GM18858 (cell line): ENCODE measurements at regions not wholly inside any gene's neighbourhood (a gene's known extent, or its start where the extent isn't known, plus 50 kb on each side); places are given as distances from the start of the nearest gene placed in this dataset.
"Not testable (repeated sequence)": the region's sequence is repeated elsewhere in the genome, so short reads cannot be mapped to it uniquely, and the experiment has no call there.

Source experiments
- ATAC-seq: cut with Tn5 transposase; IDR thresholded peaks from one replicate; pipeline ENCODE4 v1.9.1; 2021; ENCODE audit not compliant: unreplicated experiment

- ATAC-seq = no peak
Observed at GRCh38 chrX:106220177-106220576, 52.1 kb downstream of the PWWP3B start.

- no peak for ATAC-seq
Observed at GRCh38 chrX:106243376-106243775, 75.3 kb downstream of the PWWP3B start.

- ATAC-seq = no peak
Observed at GRCh38 chrX:106246511-106246910, 78.4 kb downstream of the PWWP3B start.

- ATAC-seq = no peak
Observed at GRCh38 chrX:106247162-106247561, 79.1 kb downstream of the PWWP3B start.

- no peak for ATAC-seq
Observed at GRCh38 chrX:106249706-106250379, 81.7 kb downstream of the PWWP3B start.

GRCh38 chrX:106263817-106264216, 95.7 kb downstream of the PWWP3B start:
- ATAC-seq = no peak

- ATAC-seq = not testable (repeated sequence)
Observed at GRCh38 chrX:106273947-106274587, 106.0 kb downstream of the PWWP3B start.

- not testable (repeated sequence) for ATAC-seq
Observed at GRCh38 chrX:106275172-106275571, 107.1 kb downstream of the PWWP3B start.

- ATAC-seq = no peak
Observed at GRCh38 chrX:106278951-106279350, 110.8 kb downstream of the PWWP3B start.

GRCh38 chrX:106281383-106281782, 113.3 kb downstream of the PWWP3B start:
- no peak for ATAC-seq

GRCh38 chrX:106283841-106284240, 115.7 kb downstream of the PWWP3B start:
- ATAC-seq = no peak

GRCh38 chrX:106284431-106285025, 116.4 kb downstream of the PWWP3B start:
- ATAC-seq = no peak

- no peak for ATAC-seq
Observed at GRCh38 chrX:106286053-106286650, 118.0 kb downstream of the PWWP3B start.

- ATAC-seq = not testable (repeated sequence)
Observed at GRCh38 chrX:106290778-106291177, 122.7 kb downstream of the PWWP3B start.

GRCh38 chrX:106291779-106292390, 123.8 kb downstream of the PWWP3B start:
- ATAC-seq = not testable (repeated sequence)

GRCh38 chrX:106300239-106300638, 132.1 kb downstream of the PWWP3B start:
- no peak for ATAC-seq

- ATAC-seq = no peak
Observed at GRCh38 chrX:106300656-106301055, 132.6 kb downstream of the PWWP3B start.

GRCh38 chrX:106302304-106302703, 134.2 kb downstream of the PWWP3B start:
- no peak for ATAC-seq

- ATAC-seq = no peak
Observed at GRCh38 chrX:106306391-106306947, 138.4 kb downstream of the PWWP3B start.

GRCh38 chrX:106323357-106323756, 155.3 kb downstream of the PWWP3B start:
- no peak for ATAC-seq

- no peak for ATAC-seq
Observed at GRCh38 chrX:106331606-106332005, 163.5 kb downstream of the PWWP3B start.
